ENCODE measurements at regions not wholly inside any gene's neighbourhood (a gene's known extent, or its start where the extent isn't known, plus 50 kb on each side); places are given as distances from the start of the nearest gene placed in this dataset.

DNA sequence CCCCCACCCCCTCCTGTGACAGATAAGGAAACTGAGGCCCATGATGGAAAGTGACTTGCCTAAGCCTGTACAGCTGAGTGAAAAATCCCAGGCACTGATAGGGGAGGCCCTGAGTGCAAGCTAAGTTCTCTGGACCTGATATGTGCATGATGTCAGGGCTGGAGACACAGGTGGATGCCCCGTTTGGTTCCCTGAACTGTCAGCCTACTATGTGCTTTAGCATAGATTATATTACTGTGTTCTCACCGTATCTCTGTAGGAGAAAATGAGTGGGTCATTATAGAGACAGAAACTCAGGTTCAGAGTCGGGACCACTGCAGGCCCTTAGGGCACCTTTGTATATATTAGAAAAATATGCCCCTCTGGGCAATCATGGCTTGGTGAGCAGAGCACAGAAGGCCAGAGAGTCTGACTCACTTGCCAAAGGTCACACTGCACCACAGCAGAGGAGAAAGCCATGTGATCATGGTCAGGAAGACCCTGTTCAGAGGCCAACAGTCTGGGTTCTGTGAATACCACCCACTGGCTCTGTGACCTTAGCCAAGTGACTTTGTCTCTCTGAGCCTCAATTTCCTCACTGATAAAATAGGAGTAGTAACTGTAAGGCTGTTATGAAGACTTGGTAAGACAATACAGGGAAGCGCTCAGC, 145.8 kb upstream of the WNT4 start:
- DNase-seq, result no peak

DNA sequence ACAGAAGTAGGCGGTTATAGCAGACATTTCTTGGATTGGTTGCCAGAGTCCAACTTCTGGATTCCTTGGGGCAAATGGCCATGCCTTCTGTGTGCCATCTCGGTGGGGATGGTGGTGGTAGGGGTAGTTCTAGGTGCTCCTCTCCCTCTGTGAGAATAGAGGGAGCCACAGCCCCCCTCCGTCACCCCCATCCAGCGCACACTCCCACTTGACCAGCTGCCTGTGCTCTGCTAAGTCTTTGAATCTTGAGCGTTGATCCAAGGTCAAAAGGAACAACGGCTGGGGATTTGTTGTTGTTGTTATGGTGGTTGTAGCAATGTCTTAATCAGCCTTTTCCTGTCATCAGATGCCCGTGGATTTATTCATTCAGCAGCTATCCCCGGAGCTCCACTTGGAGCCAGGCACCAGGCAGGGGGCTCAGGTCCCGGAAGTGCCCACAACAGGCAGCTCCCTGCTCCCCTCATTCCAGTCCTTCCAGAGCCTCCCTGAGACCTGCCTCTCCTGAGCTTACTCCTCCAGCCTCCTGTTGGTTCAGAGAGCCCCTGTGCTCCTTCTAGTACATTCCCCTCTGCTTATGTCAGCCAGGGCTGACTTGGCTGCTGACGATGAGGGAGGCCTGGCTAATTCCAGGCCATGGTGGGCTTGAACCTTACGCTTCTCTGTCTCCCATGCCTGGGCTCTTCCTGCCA, 146.6 kb upstream of the WNT4 start:
- no peak for DNase-seq

DNA sequence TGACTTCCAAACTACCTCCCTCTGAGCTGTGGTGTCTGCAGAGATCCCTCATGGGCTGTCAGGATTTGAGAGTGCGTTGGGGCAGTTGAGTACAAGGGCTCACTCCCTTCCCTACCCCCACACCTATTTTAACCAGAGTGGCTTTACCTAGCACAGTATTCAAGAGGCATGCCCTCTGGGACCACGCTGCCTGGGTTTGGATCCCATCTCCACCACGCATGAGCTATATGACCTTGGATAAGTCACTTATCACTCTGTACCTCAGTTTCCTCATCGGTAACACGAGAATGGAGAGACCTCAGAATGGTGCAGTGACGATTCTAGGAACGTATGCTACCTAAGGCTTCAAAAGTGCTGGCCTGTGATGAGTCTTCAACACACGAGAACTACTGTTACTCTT, 147.3 kb upstream of the WNT4 start:
- DNase-seq, result no peak

DNA sequence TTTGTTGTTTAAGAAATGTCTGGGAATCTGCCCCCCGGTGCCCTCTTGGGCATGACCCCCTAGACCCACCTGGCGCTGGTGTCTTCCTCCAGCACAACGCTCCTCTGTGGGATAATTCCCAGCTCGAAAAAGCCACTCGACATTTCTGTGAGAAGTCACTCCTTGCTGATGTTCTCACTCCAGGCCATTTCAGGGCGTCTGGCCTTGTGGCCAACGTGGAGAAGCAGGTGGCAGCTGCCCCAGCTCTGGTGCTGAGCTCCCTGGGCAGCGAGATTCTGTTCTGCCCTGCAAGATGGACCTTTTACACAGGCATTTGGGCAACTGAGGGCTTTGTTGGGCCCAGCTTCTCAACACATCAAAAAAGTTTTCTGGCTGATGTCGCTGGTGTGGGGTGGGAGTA, 147.7 kb upstream of the WNT4 start:
- DNase-seq, result no peak

DNA sequence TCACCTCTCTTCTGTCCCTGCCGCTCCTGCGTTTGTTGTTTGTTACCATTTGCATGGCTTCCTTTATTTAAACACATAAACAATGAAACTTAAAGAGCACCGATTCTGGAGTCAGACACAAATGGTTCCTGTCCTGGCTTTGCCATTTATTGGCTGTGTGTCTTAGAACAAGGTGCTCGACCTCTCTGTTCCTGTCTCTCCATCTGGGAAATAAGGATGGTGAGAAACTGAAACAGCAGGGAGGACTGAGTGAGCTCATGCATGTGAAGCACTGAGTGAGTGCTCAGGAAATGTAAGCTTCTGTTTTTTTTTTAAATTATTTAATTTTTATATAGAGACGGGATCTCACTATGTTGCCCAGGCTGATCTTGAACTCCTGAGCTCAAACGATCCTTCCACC, 148.2 kb upstream of the WNT4 start:
- DNase-seq, result no peak

DNA sequence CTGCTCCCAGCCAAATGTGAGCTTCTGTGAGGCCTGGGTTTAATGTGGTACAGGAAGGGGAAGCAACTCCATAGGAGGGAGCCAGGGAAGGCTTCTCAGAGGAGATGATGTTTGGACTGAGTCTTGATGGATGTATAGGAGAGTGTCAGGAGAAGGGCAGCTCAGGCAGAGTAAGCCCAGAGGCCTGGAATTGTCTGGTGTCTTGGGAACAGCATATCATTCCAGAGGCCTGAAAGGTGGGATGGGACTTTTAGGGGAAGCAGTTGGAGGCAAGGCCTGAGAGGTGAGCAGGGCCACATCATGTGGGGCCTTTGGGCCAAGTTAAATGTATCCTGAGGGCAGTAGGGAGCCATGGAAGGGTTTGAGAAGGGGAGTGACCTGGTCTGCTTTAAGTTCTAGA, 148.6 kb upstream of the WNT4 start:
- no peak for DNase-seq

DNA sequence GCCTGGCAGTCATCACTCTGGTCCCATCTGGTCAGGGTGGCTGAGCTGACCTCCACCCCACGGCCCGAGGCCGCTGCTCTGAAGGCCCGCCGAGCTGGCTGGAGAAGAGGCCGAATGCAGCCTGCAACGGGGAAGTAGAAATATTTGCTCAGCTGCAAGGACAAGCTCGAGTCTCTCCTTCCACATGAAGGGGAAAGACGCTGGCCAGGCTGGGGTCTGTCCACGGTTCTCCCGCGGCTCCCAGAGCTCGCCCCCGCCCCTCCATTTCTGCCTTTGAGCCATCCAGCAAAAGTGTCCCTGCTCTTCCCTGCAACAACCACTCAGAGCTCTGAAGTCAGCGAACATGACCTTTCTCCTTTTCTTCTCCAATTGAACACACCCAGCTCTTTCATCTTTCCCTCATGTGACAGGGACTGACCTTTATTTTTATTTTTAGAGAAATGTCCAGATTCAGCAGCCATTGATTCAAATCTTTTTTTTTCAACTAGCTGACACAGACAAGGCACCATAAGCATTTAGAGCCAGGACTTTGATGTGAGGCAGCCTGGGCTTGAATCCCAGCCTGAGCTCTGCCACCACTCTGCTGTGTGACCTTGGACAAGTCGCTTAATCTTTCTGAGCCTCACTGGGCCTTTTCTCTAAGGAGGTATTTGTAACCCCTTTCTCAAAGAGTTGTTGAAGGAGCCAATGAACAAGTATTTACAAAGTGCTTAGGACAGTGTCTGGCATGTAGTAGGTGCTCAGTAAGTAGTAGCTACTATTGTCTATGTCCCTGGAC, 149.3 kb upstream of the WNT4 start:
- no peak for DNase-seq

DNA sequence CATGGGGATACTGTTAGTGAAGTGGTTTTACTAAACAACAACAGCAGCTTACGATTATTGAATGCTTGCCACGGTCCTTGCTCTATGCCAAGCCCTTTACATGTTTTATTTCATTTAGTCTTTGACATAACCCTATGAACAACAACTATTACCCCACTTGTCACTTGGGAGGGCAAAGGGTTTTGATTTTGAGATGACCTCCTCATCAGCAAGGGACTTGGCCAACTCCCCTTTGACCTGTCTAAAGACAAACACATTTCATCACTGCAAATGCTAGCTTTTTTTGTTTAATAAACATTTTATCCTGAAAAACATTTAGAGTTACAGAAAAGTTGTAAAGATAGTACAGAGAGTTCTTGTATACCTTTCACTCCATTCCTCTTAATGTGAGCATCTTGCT, 152.5 kb upstream of the WNT4 start:
- DNase-seq, result no peak

DNA sequence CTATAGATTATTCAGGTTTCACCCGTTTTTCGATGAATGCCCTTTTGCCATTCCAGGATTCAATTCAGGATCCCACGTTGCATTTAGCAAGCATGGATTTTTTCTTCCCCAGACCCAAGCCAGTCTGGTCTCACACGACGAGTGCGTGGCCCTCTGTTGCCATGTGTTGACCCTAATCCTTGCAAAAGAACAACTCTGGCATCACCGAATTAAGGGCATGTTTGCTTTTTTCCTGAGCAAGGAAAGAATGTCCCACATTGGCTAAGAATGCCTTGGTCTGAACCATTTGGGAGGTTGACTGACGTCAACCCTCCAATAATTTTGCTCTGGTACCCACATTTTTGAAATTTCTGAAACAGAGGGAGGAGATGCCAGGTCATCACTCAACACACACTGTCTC, 153.0 kb upstream of the WNT4 start:
- no peak for DNase-seq

DNA sequence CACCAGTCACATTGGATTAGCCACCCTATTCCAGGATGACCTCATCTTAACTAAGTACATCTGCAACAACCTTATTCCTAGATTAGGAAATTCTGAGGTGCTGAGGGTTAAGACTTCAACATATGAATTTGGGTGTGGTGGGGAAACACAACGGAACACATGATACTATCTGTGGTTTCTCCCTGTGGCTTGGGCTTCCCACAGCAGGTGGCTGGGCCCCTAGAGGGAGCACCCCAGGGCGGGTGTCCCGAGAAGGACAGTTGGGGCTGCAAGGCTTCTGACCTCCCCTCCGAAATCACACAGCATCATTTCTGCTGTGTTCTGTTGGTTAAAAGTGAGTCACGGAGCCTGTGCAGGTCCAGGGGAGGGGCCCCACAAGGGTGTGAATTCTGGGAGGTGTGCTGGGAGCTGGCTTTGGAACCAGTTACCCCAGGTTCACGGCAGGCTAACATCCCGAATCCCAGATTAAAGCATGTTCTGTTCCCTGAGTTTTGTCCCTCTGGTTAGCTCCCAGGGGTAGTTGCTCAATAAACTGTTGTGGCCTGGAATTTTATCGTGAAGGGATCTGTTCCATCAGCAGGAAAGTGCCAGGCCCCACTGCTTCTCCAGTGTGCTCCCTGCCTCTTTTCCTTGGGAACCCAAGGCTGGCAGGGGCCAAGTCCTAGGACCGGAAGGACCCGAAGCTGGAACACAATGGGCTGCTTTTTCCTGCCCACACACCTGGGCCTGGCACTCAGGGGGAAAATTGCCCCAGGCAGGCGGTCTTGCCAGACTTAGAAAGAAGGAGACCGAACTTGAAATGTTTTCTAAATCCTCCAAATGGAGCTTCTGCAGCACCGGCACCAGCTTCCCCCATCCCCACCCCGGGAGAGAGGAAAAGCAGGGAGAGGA, 154.0 kb upstream of the WNT4 start:
- DNase-seq, result no peak

DNA sequence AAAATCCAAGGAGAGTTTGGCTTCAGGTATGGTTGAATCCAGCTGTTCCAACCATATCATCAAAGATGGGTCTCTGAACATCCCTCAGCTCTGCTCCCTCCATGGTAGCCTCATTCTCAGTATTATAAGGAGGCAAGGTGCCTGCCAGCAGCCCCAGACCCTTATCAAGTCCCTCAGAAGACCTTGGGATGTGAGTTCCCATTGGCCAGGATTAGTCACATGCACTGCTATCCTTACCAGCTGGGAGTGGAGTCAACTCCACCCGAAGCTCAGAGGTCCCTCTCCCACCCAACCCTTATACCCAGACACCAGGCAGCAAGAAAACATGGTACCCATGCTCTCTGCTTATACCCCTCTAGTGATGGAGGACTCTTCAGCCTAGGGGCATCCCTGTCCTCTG, 153.7 kb upstream of the ZBTB40 start:
- no peak for DNase-seq

DNA sequence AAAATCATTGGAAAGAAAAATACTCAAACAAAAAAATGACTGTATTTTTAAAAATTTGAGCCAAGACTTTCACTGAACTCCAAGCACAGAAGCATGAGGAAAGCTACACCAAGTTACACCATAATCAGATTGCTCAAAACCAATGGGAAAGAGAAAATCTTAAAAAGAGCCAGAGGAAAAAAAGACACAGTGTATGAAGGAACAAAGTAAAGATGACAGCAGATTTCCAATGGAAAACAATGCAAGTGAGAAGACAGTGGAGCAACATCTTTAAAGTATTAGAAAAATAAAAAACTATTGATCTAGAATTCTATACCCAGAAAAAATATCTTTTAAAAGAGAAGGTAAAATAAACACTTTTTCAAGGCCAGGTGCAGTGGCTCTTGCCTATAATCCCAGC, 147.8 kb upstream of the ZBTB40 start:
- DNase-seq, result no peak

DNA sequence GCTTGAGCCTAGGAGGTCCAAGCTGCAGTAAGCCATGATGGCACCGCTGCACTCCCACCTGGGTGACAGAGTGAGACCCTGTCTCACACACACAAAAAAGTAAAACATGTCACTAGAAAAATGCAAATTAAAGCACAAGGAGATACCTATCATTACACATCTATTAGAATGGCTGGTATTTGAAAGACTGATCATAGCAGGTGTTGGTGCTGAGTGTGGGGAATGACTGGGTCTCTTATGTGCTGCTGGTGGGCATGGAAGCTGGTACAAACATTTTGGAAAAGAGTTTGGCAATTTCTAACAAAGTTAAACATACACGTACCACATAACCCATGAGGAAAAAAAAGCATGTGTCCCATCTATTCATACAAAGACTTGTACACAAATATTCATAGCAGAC, 142.1 kb upstream of the ZBTB40 start:
- DNase-seq, result no peak

DNA sequence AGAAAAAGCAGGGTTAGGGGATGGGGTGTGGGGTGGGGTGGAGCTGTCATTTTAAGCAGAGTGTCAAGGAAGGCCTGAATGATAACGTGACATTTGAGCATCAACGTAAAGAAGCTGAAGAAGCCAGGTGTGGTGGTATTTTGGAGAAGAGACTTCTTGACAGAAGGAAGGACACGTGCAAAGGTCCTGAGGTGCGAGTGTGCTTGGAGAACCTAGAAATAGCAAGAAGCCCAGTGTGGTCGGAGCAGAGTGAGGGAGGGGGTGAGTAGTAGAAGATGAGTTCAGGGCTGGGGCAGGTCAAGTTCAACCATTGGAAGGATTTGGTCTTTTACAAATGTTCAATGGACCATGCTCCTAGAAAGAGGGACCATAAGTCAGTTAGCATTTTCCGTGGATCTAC, 140.2 kb upstream of the ZBTB40 start:
- DNase-seq, result no peak

DNA sequence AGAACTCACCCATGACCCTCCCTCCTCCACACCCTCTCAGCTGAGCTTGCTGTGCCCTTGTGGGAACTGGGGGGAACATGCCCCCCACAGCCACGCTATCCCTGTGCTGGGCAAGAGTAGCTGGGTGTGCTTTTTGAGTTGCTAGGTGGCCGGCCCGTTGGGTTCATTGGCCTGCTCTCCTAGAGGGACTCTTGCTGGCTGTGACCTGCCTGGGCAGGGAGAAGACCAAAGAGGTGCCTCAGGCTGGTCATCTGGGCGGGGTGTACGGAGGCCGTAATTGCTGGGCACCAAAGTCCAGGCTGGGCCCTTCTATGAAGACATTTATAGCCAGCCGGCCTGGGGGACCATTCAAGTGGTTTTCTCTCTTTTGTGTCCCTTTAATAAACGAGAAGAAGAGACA, 138.3 kb upstream of the ZBTB40 start:
- no peak for DNase-seq

DNA sequence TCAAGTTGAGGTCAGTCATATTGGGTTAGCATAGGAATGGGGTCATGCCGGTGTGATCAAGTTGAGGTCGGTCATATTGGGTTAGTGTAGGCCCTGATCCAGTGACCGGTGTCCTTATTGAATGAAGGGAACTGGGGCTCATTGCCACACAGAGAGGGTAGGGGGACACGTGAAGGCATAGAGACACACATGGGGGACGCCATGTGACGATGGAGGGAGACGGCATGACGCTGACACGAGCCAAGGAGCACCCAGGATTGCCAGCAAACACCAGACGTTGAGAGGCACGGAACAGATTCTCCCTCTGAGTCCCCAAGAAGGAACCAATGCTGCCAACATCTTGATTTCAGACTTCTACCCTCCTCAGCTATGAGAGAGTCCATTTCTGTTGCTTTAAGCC, 136.9 kb upstream of the ZBTB40 start:
- no peak for DNase-seq

DNA sequence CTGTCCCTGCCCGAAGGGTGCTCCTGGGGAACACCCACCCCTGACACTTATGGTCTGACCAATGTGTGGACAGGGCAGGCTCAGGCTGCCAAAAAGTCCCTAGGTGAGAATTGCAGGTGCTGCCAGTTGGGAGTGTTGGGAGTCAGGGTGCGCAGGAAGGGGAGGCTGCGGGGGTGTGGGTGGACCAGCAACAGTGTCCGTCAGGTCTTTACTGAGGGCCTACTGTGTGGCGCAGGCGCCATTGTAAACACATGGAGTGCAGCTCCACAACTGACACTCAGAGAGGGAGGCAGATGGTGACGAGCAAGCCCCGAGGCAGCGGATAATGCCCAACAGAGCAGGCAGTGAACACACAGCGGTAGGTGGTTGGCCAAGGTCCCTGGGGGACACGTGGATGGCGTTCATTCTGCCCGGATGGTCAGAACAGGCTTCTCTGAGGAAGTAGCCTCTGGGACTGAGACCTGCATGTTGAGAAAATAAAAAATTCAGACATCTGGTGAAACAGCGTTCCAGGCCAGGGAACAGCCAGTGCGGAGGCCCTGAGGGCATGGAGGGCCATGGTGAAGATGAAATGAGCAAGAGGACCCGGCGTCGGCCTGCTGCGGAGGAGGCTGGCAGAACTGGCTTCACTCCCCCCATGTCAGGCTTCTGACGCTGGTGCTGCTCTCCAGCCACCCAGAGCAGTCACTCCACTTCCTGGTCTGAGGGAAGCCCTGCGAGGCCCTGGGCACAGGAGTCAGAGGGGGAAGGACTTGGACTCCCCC, 136.2 kb upstream of the ZBTB40 start:
- DNase-seq, result no peak

DNA sequence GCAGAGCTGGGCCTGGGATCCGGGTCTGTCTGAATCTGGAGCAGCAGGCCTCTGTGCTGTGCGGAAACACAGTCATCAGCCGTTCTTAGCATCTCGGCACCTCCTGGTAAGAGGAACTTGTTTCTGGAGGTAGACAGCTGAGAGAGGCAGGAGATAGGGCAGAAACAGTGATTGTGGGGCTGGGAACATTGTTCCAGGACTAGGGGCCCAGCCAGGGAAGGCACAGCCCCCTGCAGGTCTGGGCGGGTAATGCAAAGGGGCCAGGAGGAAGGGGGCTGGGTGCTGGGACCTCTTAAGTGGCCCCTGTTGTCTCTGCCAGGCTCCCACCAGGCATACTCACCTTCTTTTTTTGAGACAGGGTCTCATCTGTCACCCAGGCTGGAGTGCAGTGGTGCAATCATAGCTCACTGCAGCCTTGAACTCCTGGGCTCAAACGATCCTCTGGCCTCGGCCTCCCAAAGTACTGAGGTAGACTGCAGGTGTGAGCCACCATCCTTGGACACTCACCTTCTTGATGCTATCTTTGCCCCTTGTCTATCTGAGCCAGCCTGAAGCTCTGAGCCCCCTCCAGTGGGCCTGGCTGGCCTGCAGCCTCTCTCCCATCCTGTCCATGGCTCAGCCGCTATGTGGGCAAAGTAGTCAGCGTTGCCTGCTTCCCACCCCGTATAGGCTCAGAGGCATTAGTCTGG, 134.3 kb upstream of the ZBTB40 start:
- no peak for DNase-seq

DNA sequence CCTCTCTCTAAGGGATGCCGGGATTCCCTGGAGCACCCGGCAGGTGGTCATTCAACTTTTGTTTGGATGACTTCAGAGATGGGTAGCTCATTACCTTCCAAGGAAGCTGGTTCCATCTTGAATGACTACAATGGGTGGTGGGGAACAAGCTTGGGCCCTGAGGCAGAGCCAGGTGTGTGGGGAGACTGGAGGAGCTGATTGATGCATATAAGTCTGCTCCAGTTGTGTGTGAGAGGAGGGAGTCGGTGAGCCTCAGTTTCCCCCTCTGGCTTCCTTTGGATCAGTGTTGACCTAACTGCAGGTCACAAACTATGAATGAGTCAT, 133.8 kb upstream of the ZBTB40 start:
- DNase-seq, result no peak

DNA sequence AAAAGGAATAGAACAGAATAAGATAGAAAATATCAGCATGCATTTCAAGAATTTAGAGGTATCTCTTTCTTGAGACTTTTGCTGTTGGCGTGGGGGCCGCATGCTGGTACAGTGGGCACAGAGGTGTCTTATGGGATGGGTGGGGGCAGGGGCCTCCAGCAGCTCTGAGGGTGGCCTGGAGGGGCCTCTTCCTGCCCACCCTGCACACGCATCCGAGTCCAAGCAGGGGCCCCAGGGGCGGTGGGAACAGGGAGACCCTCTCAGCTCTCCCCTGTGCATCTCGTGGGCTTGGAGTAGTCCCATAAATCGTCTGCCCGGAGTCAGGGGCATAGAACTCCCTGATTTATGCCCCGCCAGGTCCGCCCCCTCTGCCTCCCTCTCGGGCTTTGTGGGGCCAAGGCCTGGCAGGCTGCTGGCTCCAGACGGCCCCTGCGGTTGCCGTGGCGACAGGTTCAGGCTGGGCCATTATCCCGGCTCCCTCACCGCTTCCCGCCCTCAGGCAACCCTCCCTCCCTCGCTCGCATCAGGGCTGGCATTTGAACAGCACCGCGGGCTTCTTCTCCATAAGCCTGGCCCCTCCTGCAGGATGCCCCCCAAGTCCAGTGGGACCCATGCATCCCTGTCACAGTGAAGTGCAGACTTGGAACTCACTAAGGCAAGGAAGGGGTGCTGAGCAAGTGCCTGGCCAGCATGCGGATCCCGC, 133.2 kb upstream of the ZBTB40 start:
- DNase-seq, result no peak

DNA sequence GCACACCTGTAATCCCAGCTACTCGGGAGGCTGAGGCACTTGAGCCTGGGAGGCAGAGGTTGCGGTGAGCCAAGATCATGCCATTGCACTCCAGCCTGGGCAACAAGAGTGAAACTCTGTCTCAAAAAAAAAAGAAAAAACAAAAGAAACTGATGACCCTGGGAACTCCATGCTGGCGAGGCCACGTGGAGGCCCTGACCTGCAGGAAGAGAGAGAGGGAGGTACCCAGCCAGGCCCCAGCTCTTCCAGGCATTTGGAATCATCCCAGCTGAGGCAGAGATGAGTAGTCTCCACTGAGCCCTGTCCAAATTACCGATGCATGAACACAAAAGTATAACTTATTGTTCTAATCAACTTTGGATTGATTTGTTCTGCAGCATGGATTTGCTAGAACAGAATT, 132.0 kb upstream of the ZBTB40 start:
- no peak for DNase-seq

All from NCI-H2107 (cell line).